Liver (tissue), 8 donors: ENCODE measurements at regions not wholly inside any gene's neighbourhood (a gene's known extent, or its start where the extent isn't known, plus 50 kb on each side); places are given as distances from the start of the nearest gene placed in this dataset.

Experiments
- DNase-seq: peaks from one replicate; pipeline ENCODE4 v3.0.0-alpha.2; 2017; ENCODE audit warnings: low spot score
- H3K27ac ChIP-seq, 2 donors: one replicate each; pipeline ENCODE4 v1.7.0; 2013; ENCODE audit warnings: inconsistent platforms in 2 of 2, low read length in 2 of 2, control low read depth in 1 of 2, low read depth in 1 of 2, mild to moderate bottlenecking in 1 of 2
- H3K27me3 ChIP-seq, 4 donors: one replicate each; pipeline versions ENCODE4 v1.6.1 to v1.7.0; 2013; ENCODE audit warnings: low read length in 3 of 4, inconsistent platforms in 1 of 4, mild to moderate bottlenecking in 1 of 4, moderate library complexity in 1 of 4; ENCODE audit not compliant: control insufficient read depth in 4 of 4, insufficient read depth in 4 of 4
- H3K36me3 ChIP-seq, 4 donors: one replicate each; pipeline versions ENCODE4 v1.6.1 to v1.7.0; 2013; ENCODE audit warnings: low read length in 3 of 4, mild to moderate bottlenecking in 3 of 4, low read depth in 1 of 4, moderate library complexity in 1 of 4; ENCODE audit not compliant: control insufficient read depth in 4 of 4, insufficient read depth in 3 of 4
- H3K4me1 ChIP-seq, 4 donors: one replicate each; pipeline versions ENCODE4 v1.6.1 to v1.7.0; 2013; ENCODE audit warnings: low read length in 3 of 4, mild to moderate bottlenecking in 3 of 4, moderate library complexity in 1 of 4; ENCODE audit not compliant: control insufficient read depth in 4 of 4, insufficient read depth in 4 of 4
- H3K4me3 ChIP-seq, 3 donors: one replicate each; pipeline versions ENCODE4 v1.6.1 to v1.7.0; 2013; ENCODE audit warnings: low read length in 3 of 3, control low read depth in 1 of 3, low read depth in 1 of 3, mild to moderate bottlenecking in 1 of 3
- H3K9ac ChIP-seq, 2 donors: one replicate each; pipeline ENCODE4 v1.7.0; 2013; ENCODE audit warnings: low read length in 2 of 2, mild to moderate bottlenecking in 2 of 2, moderate library complexity in 2 of 2, control low read depth in 1 of 2, low read depth in 1 of 2
- H3K9me3 ChIP-seq, 4 donors: one replicate each; pipeline versions ENCODE4 v1.6.1 to v1.7.0; 2013; ENCODE audit warnings: low read length in 3 of 4; ENCODE audit not compliant: control insufficient read depth in 4 of 4
- EGR1 ChIP-seq, 2 donors: IDR thresholded peaks; 2 replicates each; pipeline ENCODE4 v1.6.1; 2016 to 2018; ENCODE audit warnings: antibody characterized with exemption in 2 of 2, low read depth in 2 of 2
- FOXA2 ChIP-seq: IDR thresholded peaks from 2 replicates; pipeline ENCODE4 v1.6.1; 2016; ENCODE audit warnings: antibody characterized with exemption
- HNF4A ChIP-seq, 2 donors: conservative IDR thresholded peaks; 2 replicates each; pipeline ENCODE4 v1.6.1; 2016; ENCODE audit warnings: antibody characterized with exemption in 2 of 2, mild to moderate bottlenecking in 2 of 2
- HNF4G ChIP-seq: IDR thresholded peaks from 2 replicates; pipeline ENCODE4 v1.6.1; 2016; ENCODE audit warnings: antibody characterized with exemption
- RAD21 ChIP-seq, 2 donors: IDR thresholded peaks; 2 replicates each; pipeline ENCODE4 v1.6.1; 2016; ENCODE audit warnings: antibody characterized with exemption in 2 of 2, mild to moderate bottlenecking in 2 of 2
- RXRA ChIP-seq, 2 donors: IDR thresholded peaks; 2 replicates each; pipeline ENCODE4 v1.6.1; 2017 to 2018; ENCODE audit warnings: antibody characterized with exemption in 2 of 2, mild to moderate bottlenecking in 1 of 2
- SP1 ChIP-seq: IDR thresholded peaks from 2 replicates; pipeline ENCODE4 v1.6.1; 2018; ENCODE audit warnings: antibody characterized with exemption, mild to moderate bottlenecking
- TAF1 ChIP-seq: conservative IDR thresholded peaks from 2 replicates; pipeline ENCODE4 v1.6.1; 2016; ENCODE audit warnings: antibody characterized with exemption, mild to moderate bottlenecking
- YY1 ChIP-seq: IDR thresholded peaks from 2 replicates; pipeline ENCODE4 v1.6.1; 2016; ENCODE audit warnings: antibody characterized with exemption, mild to moderate bottlenecking
- WGBS: extraction: QIAGEN DNeasy Blood & Tissue Kit; methylation state at CpG from one replicate; pipeline ENCODE4 v1.1.7; 2013; 5-methylcytosine and 5-hydroxymethylcytosine counted together
- TF ChIP-seq, protein P1 (sequence below): fragments of 150-350 bp; IDR thresholded peaks from 2 replicates; pipeline ENCODE4 v1.5.1; 2017; ENCODE audit warnings: improper control_type of control experiment, low read depth, low read length; ENCODE audit not compliant: missing input control
- TF ChIP-seq, protein P2 (sequence below): IDR thresholded peaks from 2 replicates; pipeline ENCODE4 v1.6.1; 2016; ENCODE audit warnings: antibody characterized with exemption
- TF ChIP-seq, protein P3 (sequence below): IDR thresholded peaks from 2 replicates; pipeline ENCODE4 v1.6.1; 2016; ENCODE audit warnings: antibody characterized with exemption
- TF ChIP-seq, protein P4 (sequence below): IDR thresholded peaks from 2 replicates; pipeline ENCODE4 v1.6.1; 2016; ENCODE audit warnings: antibody characterized with exemption, mild to moderate bottlenecking
- donor health status: healthy.
- donor health status: healthy.
- donor health status: healthy.
- donor health status: healthy.
- donor health status: healthy.

DNA sequence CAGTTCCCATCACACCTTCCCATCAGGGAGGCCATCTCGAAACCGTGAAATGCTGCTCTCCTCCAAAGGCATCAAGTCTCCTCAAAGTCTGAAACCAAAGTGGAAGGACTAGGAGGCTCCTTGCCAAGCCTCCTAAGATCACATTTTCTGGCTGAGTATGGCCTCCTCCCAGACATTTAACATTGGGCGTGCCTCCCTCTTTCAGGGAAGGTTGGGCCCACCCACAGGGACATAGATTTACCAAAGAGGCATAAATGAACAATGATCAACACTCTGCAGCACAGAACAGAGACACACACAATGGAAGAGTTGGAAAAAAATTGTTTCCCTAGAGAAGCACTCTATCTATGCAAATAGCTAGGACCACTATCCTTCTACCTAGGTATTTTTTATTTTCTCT, 381.8 kb downstream of the MAFB start:
- H3K9ac ChIP-seq: no peak overlapping the region
- no peak for TF ChIP-seq RXRA (IDR thresholded peaks at IDR 0.05)
- TF ChIP-seq, protein P1, sequence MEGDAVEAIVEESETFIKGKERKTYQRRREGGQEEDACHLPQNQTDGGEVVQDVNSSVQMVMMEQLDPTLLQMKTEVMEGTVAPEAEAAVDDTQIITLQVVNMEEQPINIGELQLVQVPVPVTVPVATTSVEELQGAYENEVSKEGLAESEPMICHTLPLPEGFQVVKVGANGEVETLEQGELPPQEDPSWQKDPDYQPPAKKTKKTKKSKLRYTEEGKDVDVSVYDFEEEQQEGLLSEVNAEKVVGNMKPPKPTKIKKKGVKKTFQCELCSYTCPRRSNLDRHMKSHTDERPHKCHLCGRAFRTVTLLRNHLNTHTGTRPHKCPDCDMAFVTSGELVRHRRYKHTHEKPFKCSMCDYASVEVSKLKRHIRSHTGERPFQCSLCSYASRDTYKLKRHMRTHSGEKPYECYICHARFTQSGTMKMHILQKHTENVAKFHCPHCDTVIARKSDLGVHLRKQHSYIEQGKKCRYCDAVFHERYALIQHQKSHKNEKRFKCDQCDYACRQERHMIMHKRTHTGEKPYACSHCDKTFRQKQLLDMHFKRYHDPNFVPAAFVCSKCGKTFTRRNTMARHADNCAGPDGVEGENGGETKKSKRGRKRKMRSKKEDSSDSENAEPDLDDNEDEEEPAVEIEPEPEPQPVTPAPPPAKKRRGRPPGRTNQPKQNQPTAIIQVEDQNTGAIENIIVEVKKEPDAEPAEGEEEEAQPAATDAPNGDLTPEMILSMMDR: no peak
- no peak for TF ChIP-seq HNF4A (conservative IDR thresholded peaks at IDR 0.05)
- TF ChIP-seq HNF4G: no peak
- TF ChIP-seq, protein P2, sequence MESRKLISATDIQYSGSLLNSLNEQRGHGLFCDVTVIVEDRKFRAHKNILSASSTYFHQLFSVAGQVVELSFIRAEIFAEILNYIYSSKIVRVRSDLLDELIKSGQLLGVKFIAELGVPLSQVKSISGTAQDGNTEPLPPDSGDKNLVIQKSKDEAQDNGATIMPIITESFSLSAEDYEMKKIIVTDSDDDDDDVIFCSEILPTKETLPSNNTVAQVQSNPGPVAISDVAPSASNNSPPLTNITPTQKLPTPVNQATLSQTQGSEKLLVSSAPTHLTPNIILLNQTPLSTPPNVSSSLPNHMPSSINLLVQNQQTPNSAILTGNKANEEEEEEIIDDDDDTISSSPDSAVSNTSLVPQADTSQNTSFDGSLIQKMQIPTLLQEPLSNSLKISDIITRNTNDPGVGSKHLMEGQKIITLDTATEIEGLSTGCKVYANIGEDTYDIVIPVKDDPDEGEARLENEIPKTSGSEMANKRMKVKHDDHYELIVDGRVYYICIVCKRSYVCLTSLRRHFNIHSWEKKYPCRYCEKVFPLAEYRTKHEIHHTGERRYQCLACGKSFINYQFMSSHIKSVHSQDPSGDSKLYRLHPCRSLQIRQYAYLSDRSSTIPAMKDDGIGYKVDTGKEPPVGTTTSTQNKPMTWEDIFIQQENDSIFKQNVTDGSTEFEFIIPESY: no peak
- TF ChIP-seq FOXA2: no peak
- TF ChIP-seq YY1: no peak
- no peak for DNase-seq
- H3K4me1 ChIP-seq: no peaks in the 10 kb centered on the region
- H3K27ac ChIP-seq: no peak overlapping the region
- H3K27me3 ChIP-seq: no peaks in the 10 kb centered on the region
- no peak overlapping the region for H3K4me3 ChIP-seq
- H3K9me3 ChIP-seq: no peaks in the 10 kb centered on the region
- no peaks in the 10 kb centered on the region for H3K36me3 ChIP-seq
- 92% methylated on average over 3 of the region's 3 CpGs for WGBS

DNA sequence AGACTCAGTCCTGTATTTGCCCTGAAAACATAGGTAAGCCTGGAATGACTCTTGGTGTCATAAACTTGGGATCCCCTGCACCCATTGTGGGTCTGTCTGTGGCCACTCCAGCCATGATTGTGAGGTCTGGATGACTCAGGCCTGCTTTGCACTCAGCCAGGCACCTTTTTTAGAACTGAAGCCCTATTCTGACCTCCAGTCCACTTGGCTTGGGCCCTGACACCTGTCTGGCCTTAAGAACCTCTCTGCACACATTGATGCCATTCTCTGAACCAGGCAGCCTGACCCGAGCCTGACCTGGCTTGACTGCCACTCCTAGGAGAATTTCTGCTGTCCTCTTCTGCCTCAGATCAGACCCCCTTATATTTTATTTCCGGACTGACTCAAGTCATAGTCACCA, 383.7 kb downstream of the MAFB start:
- WGBS: 91% methylated on average over 2 of the region's 2 CpGs
- H3K27me3 ChIP-seq: no peaks in the 10 kb centered on the region
- H3K9me3 ChIP-seq: no peaks in the 10 kb centered on the region
- DNase-seq: no peak
- no peaks in the 10 kb centered on the region for H3K4me1 ChIP-seq
- H3K9ac ChIP-seq: no peak overlapping the region
- no peak overlapping the region for H3K27ac ChIP-seq
- H3K36me3 ChIP-seq: no peaks in the 10 kb centered on the region
- H3K4me3 ChIP-seq: no peak overlapping the region
- TF ChIP-seq, protein P3, sequence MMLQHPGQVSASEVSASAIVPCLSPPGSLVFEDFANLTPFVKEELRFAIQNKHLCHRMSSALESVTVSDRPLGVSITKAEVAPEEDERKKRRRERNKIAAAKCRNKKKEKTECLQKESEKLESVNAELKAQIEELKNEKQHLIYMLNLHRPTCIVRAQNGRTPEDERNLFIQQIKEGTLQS: no peak
- TF ChIP-seq FOXA2: no peak
- TF ChIP-seq TAF1: no peak
- TF ChIP-seq EGR1 (IDR thresholded peaks at IDR 0.05; ENCODE audit: low read depth in 2 of 2): no peak

DNA sequence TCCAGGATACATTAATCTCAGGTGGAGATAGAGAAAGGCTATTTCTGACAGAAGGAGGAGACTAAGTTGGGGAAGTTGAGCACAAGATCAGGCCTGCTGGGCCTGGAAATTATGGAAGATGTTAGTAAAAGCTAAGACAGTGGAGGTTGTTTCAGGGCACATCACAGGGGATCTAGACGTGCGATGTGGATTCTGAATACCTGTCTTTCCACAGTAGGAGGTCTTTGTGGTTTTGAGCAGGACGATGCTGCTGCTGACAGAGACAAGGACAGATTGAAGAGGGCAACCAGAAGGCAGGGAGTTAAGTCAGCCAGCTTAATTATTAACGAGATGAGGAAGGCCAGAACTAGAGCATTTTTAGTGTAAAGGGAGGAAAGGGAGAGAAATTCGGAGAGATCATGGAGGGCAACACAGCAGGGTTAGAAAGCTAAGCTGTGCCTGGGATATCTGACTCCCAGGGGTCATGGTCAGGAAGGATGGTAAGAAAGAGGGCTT, 384.9 kb downstream of the MAFB start:
- H3K27me3 ChIP-seq: no peaks in the 10 kb centered on the region
- WGBS: 50% methylated on average over 5 of the region's 5 CpGs
- no peak overlapping the region for H3K9ac ChIP-seq
- H3K4me3 ChIP-seq: no peak overlapping the region
- H3K9me3 ChIP-seq: no peaks in the 10 kb centered on the region
- H3K36me3 ChIP-seq: no peaks in the 10 kb centered on the region
- H3K27ac ChIP-seq: no peak overlapping the region
- no peaks in the 10 kb centered on the region for H3K4me1 ChIP-seq
- TF ChIP-seq RAD21 (IDR thresholded peaks at IDR 0.05) (no peak), TAF1 (no peak), RXRA (IDR thresholded peaks at IDR 0.05) (no peak), SP1 (no peak), HNF4A (conservative IDR thresholded peaks at IDR 0.05) (no peak)
- TF ChIP-seq, protein P1: no peak
- TF ChIP-seq, protein P4, sequence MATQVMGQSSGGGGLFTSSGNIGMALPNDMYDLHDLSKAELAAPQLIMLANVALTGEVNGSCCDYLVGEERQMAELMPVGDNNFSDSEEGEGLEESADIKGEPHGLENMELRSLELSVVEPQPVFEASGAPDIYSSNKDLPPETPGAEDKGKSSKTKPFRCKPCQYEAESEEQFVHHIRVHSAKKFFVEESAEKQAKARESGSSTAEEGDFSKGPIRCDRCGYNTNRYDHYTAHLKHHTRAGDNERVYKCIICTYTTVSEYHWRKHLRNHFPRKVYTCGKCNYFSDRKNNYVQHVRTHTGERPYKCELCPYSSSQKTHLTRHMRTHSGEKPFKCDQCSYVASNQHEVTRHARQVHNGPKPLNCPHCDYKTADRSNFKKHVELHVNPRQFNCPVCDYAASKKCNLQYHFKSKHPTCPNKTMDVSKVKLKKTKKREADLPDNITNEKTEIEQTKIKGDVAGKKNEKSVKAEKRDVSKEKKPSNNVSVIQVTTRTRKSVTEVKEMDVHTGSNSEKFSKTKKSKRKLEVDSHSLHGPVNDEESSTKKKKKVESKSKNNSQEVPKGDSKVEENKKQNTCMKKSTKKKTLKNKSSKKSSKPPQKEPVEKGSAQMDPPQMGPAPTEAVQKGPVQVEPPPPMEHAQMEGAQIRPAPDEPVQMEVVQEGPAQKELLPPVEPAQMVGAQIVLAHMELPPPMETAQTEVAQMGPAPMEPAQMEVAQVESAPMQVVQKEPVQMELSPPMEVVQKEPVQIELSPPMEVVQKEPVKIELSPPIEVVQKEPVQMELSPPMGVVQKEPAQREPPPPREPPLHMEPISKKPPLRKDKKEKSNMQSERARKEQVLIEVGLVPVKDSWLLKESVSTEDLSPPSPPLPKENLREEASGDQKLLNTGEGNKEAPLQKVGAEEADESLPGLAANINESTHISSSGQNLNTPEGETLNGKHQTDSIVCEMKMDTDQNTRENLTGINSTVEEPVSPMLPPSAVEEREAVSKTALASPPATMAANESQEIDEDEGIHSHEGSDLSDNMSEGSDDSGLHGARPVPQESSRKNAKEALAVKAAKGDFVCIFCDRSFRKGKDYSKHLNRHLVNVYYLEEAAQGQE: no peak
- TF ChIP-seq, protein P3: no peak
- TF ChIP-seq, protein P2: no peak
- DNase-seq: no peak
